Fibroblast of lung (primary cell): ENCODE measurements at regions not wholly inside any gene's neighbourhood (a gene's known extent, or its start where the extent isn't known, plus 50 kb on each side); places are given as distances from the start of the nearest gene placed in this dataset.

Source experiments
- DNase-seq, 2 donors: peaks; one replicate each; pipeline versions ENCODE4 v3.0.0 to v3.0.0-alpha.2; 2010; ENCODE audit warnings: low read depth in 2 of 2
- H2AFZ ChIP-seq: 2 replicates; pipeline ENCODE4 v1.5.1; 2012; ENCODE audit warnings: low read length, control low read depth, inconsistent platforms
- H3K27ac ChIP-seq: 2 replicates; pipeline ENCODE4 v1.5.1; 2011; ENCODE audit warnings: low read length, control low read depth; ENCODE audit not compliant: insufficient read depth
- H3K27me3 ChIP-seq: 2 replicates; pipeline ENCODE4 v1.5.1; 2011; ENCODE audit warnings: mild to moderate bottlenecking, low read length; ENCODE audit not compliant: control insufficient read depth, insufficient read depth
- H3K36me3 ChIP-seq: 2 replicates; pipeline ENCODE4 v1.5.1; 2011; ENCODE audit warnings: low read length; ENCODE audit not compliant: control insufficient read depth, insufficient read depth
- H3K4me1 ChIP-seq: 2 replicates; pipeline ENCODE4 v1.5.1; 2011; ENCODE audit warnings: low read length; ENCODE audit not compliant: control insufficient read depth, insufficient read depth; ENCODE audit errors: extremely low read depth
- H3K4me2 ChIP-seq: 2 replicates; pipeline ENCODE4 v1.5.1; 2011; ENCODE audit warnings: low read length, control low read depth; ENCODE audit not compliant: insufficient read depth; ENCODE audit errors: extremely low read depth
- H3K4me3 ChIP-seq, 4 experiments: fragments of 200-600 bp in 1 of 4; sonication (generic) in 1 of 4; replicated peaks in 1 of 4; 2 replicates each; pipeline ENCODE4 v1.5.1; 2011 to 2016; ENCODE audit warnings: low read length in 4 of 4, low read depth in 3 of 4, mild to moderate bottlenecking in 3 of 4, control low read depth in 2 of 4, inconsistent platforms in 1 of 4, mixed read lengths in 1 of 4; ENCODE audit not compliant: insufficient read depth in 1 of 4; ENCODE audit errors: control extremely low read depth in 1 of 4
- H3K79me2 ChIP-seq: 2 replicates; pipeline ENCODE4 v1.5.1; 2012; ENCODE audit warnings: mild to moderate bottlenecking, low read length, inconsistent platforms; ENCODE audit not compliant: control insufficient read depth, insufficient read depth
- H3K9ac ChIP-seq: 2 replicates; pipeline ENCODE4 v1.5.1; 2011; ENCODE audit warnings: mild to moderate bottlenecking, low read length, control low read depth; ENCODE audit not compliant: insufficient read depth
- H3K9me3 ChIP-seq: 2 replicates; pipeline ENCODE4 v1.5.1; 2012; ENCODE audit warnings: low read depth, low read length; ENCODE audit not compliant: control insufficient read depth, insufficient read depth
- H4K20me1 ChIP-seq: 2 replicates; pipeline ENCODE4 v1.5.1; 2011; ENCODE audit warnings: low read length; ENCODE audit not compliant: control insufficient read depth, insufficient read depth; ENCODE audit errors: extremely low read depth
- EZH2 ChIP-seq: IDR thresholded peaks from 2 replicates; pipeline ENCODE4 v1.5.1; 2012; ENCODE audit warnings: low read length, control low read depth, mild to moderate bottlenecking; ENCODE audit errors: missing control alignments
- TF ChIP-seq, protein P1 (sequence below), 2 donors: IDR thresholded peaks in 1 of 2; conservative IDR thresholded peaks in 1 of 2; 1 replicate in 1 of 2; 2 replicates in 1 of 2; pipeline ENCODE4 v1.5.1; 2011 to 2012; ENCODE audit warnings: low read length in 2 of 2, control low read depth in 1 of 2, inconsistent platforms in 1 of 2, low read depth in 1 of 2, mild to moderate bottlenecking in 1 of 2

DNA sequence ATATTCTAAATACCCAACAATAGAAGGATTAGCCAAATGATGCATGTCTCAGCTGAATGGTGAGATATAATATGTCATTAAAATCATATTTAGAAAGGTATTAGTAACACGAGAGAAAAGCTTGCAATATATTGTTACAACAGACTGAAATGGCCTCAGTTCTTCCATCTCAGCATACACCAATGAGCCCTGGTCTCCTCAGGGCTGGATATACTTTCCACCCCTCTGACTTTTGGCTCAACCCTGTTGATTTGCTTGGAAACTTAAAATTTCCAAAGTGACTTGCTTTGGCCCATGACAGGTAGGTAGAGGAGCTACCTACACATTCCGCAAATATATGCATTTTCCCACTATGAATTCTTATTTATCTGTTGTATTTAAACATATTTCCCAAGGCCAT, 908.1 kb upstream of the TMEM132C start:
- Histone ChIP-seq H3K36me3 (no peaks in the 10 kb centered on the region), H3K4me3 (no peak overlapping the region), H3K9me3 (no peaks in the 10 kb centered on the region), H3K4me2 (no peak overlapping the region), H3K27me3 (no peaks in the 10 kb centered on the region), H3K4me1 (no peaks in the 10 kb centered on the region), H3K79me2 (no peaks in the 10 kb centered on the region), H2AFZ (no peak overlapping the region), H3K27ac (no peak overlapping the region), H3K9ac (no peak overlapping the region), H4K20me1 (no peaks in the 10 kb centered on the region)
- TF ChIP-seq, protein P1, sequence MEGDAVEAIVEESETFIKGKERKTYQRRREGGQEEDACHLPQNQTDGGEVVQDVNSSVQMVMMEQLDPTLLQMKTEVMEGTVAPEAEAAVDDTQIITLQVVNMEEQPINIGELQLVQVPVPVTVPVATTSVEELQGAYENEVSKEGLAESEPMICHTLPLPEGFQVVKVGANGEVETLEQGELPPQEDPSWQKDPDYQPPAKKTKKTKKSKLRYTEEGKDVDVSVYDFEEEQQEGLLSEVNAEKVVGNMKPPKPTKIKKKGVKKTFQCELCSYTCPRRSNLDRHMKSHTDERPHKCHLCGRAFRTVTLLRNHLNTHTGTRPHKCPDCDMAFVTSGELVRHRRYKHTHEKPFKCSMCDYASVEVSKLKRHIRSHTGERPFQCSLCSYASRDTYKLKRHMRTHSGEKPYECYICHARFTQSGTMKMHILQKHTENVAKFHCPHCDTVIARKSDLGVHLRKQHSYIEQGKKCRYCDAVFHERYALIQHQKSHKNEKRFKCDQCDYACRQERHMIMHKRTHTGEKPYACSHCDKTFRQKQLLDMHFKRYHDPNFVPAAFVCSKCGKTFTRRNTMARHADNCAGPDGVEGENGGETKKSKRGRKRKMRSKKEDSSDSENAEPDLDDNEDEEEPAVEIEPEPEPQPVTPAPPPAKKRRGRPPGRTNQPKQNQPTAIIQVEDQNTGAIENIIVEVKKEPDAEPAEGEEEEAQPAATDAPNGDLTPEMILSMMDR (conservative IDR thresholded peaks at IDR 0.05 in 1 of 2, IDR thresholded peaks at IDR 0.05 in 1 of 2; ENCODE audit: low read depth in 1 of 2, low read length in 2 of 2) = no peak
- TF ChIP-seq EZH2 = no peak
- no peak for DNase-seq

DNA sequence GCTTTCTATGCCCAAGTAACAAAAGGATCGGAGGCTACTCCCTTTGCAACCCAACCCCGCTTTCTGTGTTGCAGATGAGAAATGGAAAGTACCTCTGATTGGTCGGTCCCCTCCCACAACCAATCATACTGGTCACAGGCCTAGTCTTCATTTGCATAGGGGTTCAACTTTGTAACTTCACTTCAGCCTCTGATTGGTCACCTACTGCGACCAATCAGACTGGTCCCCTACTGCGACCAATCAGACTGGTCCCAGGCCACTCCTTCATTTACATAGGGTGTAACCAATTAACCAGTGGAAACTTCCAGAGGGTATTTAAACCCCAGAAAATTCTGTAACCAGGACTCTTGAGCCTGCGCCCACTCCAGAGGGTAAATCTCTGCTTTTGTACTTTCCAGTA, 906.4 kb upstream of the TMEM132C start:
- H4K20me1 ChIP-seq = no peaks in the 10 kb centered on the region
- TF ChIP-seq, protein P1 (conservative IDR thresholded peaks at IDR 0.05 in 1 of 2, IDR thresholded peaks at IDR 0.05 in 1 of 2; ENCODE audit: low read depth in 1 of 2, low read length in 2 of 2) = no peak
- TF ChIP-seq EZH2 = no peak

DNA sequence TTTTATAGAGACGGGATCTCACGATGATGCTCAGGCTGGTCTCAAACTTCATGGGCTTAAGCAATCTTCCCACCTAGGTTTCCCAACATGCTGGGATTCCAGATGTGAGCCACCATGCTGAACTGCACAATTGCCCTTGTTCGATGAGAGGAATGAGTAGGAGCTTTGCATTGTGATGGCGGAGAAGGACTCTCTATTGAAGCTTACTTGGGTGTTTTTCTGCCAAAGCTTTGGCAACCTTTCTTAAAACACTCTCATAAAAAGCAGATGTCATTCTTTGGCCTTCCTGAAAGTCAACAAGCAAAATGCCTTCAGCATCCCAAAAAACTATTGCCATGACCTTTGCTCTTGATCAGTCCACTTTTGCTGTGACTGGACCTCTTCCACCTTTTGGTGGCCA, 904.8 kb upstream of the TMEM132C start:
- Histone ChIP-seq H2AFZ (no peak overlapping the region), H3K4me2 (no peak overlapping the region), H3K4me1 (no peaks in the 10 kb centered on the region), H3K4me3 (no peak overlapping the region), H3K9me3 (no peaks in the 10 kb centered on the region), H3K9ac (no peak overlapping the region), H3K79me2 (no peaks in the 10 kb centered on the region), H4K20me1 (no peaks in the 10 kb centered on the region), H3K36me3 (no peaks in the 10 kb centered on the region), H3K27ac (no peak overlapping the region), H3K27me3 (no peaks in the 10 kb centered on the region)
- no peak for DNase-seq
- no peak for TF ChIP-seq EZH2
- TF ChIP-seq, protein P1 (conservative IDR thresholded peaks at IDR 0.05 in 1 of 2, IDR thresholded peaks at IDR 0.05 in 1 of 2; ENCODE audit: low read depth in 1 of 2, low read length in 2 of 2) = no peak

More for the DNA sequence above, 906.4 kb upstream of the TMEM132C start:
- no peak for DNase-seq
- H3K79me2 ChIP-seq = no peaks in the 10 kb centered on the region
- no peaks in the 10 kb centered on the region for H3K36me3 ChIP-seq
- no peak overlapping the region for H3K27ac ChIP-seq
- no peaks in the 10 kb centered on the region for H3K27me3 ChIP-seq
- H3K4me2 ChIP-seq = no peak overlapping the region
- H2AFZ ChIP-seq = no peak overlapping the region
- H3K9ac ChIP-seq = no peak overlapping the region
- no peaks in the 10 kb centered on the region for H3K4me1 ChIP-seq
- H3K9me3 ChIP-seq = no peaks in the 10 kb centered on the region
- H3K4me3 ChIP-seq = no peak overlapping the region
